H9 (cell line): ENCODE measurements at regions not wholly inside any gene's neighbourhood (a gene's known extent, or its start where the extent isn't known, plus 50 kb on each side); places are given as distances from the start of the nearest gene placed in this dataset.

ENCODE experiments used
- DNase-seq: peaks from one replicate; pipeline ENCODE4 v3.0.0-alpha.2; 2017
- H2AFZ ChIP-seq: one replicate; pipeline ENCODE4 v1.6.1; 2013; ENCODE audit warnings: mild to moderate bottlenecking, low read length, control low read depth, moderate library complexity
- H2AK5ac ChIP-seq: 2 replicates; pipeline ENCODE4 v1.6.1; 2013; ENCODE audit warnings: low read length, control low read depth, mixed read lengths; ENCODE audit not compliant: insufficient read length
- H2BK120ac ChIP-seq: one replicate; pipeline ENCODE4 v1.6.1; 2013; ENCODE audit warnings: low read depth, mild to moderate bottlenecking, low read length, control low read depth, inconsistent platforms; ENCODE audit not compliant: poor library complexity, severe bottlenecking
- H2BK12ac ChIP-seq: 2 replicates; pipeline ENCODE4 v1.6.1; 2013; ENCODE audit warnings: low read length, control low read depth, mixed read lengths, low read depth; ENCODE audit not compliant: insufficient read length
- H2BK15ac ChIP-seq: 2 replicates; pipeline ENCODE4 v1.6.1; 2013; ENCODE audit warnings: low read depth, low read length, control low read depth
- H2BK20ac ChIP-seq: one replicate; pipeline ENCODE4 v1.6.1; 2013; ENCODE audit warnings: low read depth, mild to moderate bottlenecking, low read length, control low read depth, inconsistent platforms; ENCODE audit not compliant: poor library complexity, severe bottlenecking
- H2BK5ac ChIP-seq: 2 replicates; pipeline ENCODE4 v1.6.1; 2013; ENCODE audit warnings: low read length, control low read depth, mixed read lengths; ENCODE audit not compliant: insufficient read length
- H3K14ac ChIP-seq: 2 replicates; pipeline ENCODE4 v1.6.1; 2013; ENCODE audit warnings: low read length, control low read depth; ENCODE audit not compliant: insufficient read depth
- H3K18ac ChIP-seq: 2 replicates; pipeline ENCODE4 v1.6.1; 2013; ENCODE audit warnings: low read depth, mild to moderate bottlenecking, mixed read lengths, low read length, control low read depth; ENCODE audit not compliant: insufficient read length
- H3K23ac ChIP-seq: 2 replicates; pipeline ENCODE4 v1.6.1; 2013; ENCODE audit warnings: low read length, control low read depth, mixed read lengths, low read depth; ENCODE audit not compliant: insufficient read length
- H3K23me2 ChIP-seq: 2 replicates; pipeline ENCODE4 v1.6.1; 2013; ENCODE audit warnings: low read depth, mild to moderate bottlenecking, mixed read lengths, low read length, control low read depth; ENCODE audit not compliant: insufficient read length, poor library complexity, severe bottlenecking
- H3K27ac ChIP-seq: 2 replicates; pipeline ENCODE4 v1.5.1; 2013; ENCODE audit warnings: low read length, control low read depth, mixed read lengths, low read depth; ENCODE audit not compliant: insufficient read length
- H3K27me3 ChIP-seq: 2 replicates; pipeline ENCODE4 v1.6.1; 2013; ENCODE audit warnings: low read length, control low read depth, inconsistent platforms; ENCODE audit not compliant: insufficient read depth
- H3K4ac ChIP-seq: 2 replicates; pipeline ENCODE4 v1.6.1; 2013; ENCODE audit warnings: low read depth, mild to moderate bottlenecking, control low read depth, inconsistent platforms, low read length, moderate library complexity
- H3K4me1 ChIP-seq: 2 replicates; pipeline ENCODE4 v1.6.1; 2013; ENCODE audit warnings: low read length, control low read depth, inconsistent platforms; ENCODE audit not compliant: insufficient read depth
- H3K4me2 ChIP-seq: 2 replicates; pipeline ENCODE4 v1.6.1; 2013; ENCODE audit warnings: low read length, control low read depth, mixed read lengths; ENCODE audit not compliant: insufficient read length, insufficient read depth
- H3K56ac ChIP-seq: 2 replicates; pipeline ENCODE4 v1.6.1; 2013; ENCODE audit warnings: low read depth, mild to moderate bottlenecking, mixed read lengths, low read length, control low read depth; ENCODE audit not compliant: insufficient read length
- H3K79me1 ChIP-seq: 2 replicates; pipeline ENCODE4 v1.6.1; 2013; ENCODE audit warnings: low read depth, mild to moderate bottlenecking, moderate library complexity, low read length, control low read depth, inconsistent platforms; ENCODE audit not compliant: insufficient read depth, poor library complexity, severe bottlenecking
- H3K79me2 ChIP-seq: 2 replicates; pipeline ENCODE4 v1.6.1; 2013; ENCODE audit warnings: low read length, control low read depth, inconsistent platforms; ENCODE audit not compliant: insufficient read depth
- H3K9ac ChIP-seq: 2 replicates; pipeline ENCODE4 v1.6.1; 2013; ENCODE audit warnings: low read length, control low read depth, mixed read lengths; ENCODE audit not compliant: insufficient read length; ENCODE audit errors: extremely low read depth
- H3K9me3 ChIP-seq: one replicate; pipeline ENCODE4 v1.6.1; 2013; ENCODE audit warnings: low read depth, low read length, inconsistent platforms; ENCODE audit not compliant: control insufficient read depth
- H3T11ph ChIP-seq: one replicate; pipeline ENCODE4 v1.6.1; 2013; ENCODE audit warnings: mild to moderate bottlenecking, low read length, control low read depth, inconsistent platforms
- H4K20me1 ChIP-seq: one replicate; pipeline ENCODE4 v1.6.1; 2013; ENCODE audit not compliant: control insufficient read depth, insufficient read length, insufficient read depth
- H4K5ac ChIP-seq: 2 replicates; pipeline ENCODE4 v1.6.1; 2013; ENCODE audit warnings: low read depth, mild to moderate bottlenecking, mixed read lengths, low read length, control low read depth; ENCODE audit not compliant: insufficient read length
- H4K8ac ChIP-seq: replicated peaks from 2 replicates; pipeline ENCODE4 v1.6.1; 2013; ENCODE audit warnings: low read length, control low read depth, mixed read lengths, low read depth; ENCODE audit not compliant: insufficient read length
- H4K91ac ChIP-seq: 2 replicates; pipeline ENCODE4 v1.6.1; 2013; ENCODE audit warnings: low read depth, mild to moderate bottlenecking, moderate library complexity, mixed read lengths, low read length, control low read depth; ENCODE audit not compliant: insufficient read length
- H3K27ac Mint-ChIP-seq, 3 experiments: 2 replicates in 2 of 3; 3 replicates in 1 of 3; pipeline ENCODE4 v1.8.0; 2020 to 2021; ENCODE audit warnings: mixed read lengths in 3 of 3, mild to moderate bottlenecking in 1 of 3, moderate library complexity in 1 of 3
- H3K27me3 Mint-ChIP-seq: 2 replicates; pipeline ENCODE4 v1.8.0; 2021; ENCODE audit warnings: low read depth, mild to moderate bottlenecking, moderate library complexity, mixed read lengths
- H3K36me3 Mint-ChIP-seq, 3 experiments: 2 replicates in 2 of 3; 3 replicates in 1 of 3; pipeline ENCODE4 v1.8.0; 2020 to 2021; ENCODE audit warnings: low read depth in 3 of 3, mixed read lengths in 3 of 3; ENCODE audit not compliant: insufficient read depth in 1 of 3
- H3K4me1 Mint-ChIP-seq, 2 experiments: 2 replicates each; pipeline ENCODE4 v1.8.0; 2020; ENCODE audit warnings: mixed read lengths in 2 of 2
- H3K4me3 Mint-ChIP-seq, 2 experiments: 2 replicates in 1 of 2; 3 replicates in 1 of 2; pipeline ENCODE4 v1.8.0; 2020 to 2021; ENCODE audit warnings: mild to moderate bottlenecking in 2 of 2, mixed read lengths in 2 of 2, moderate library complexity in 1 of 2
- H3K9me3 Mint-ChIP-seq, 2 experiments: 2 replicates in 1 of 2; 3 replicates in 1 of 2; pipeline ENCODE4 v1.8.0; 2020; ENCODE audit warnings: mild to moderate bottlenecking in 2 of 2, mixed read lengths in 2 of 2, moderate library complexity in 1 of 2
- TF ChIP-seq, protein P1 (sequence below): fragments of 200-600 bp; sonication (generic); conservative IDR thresholded peaks from 3 replicates; pipeline ENCODE4 v1.8.0; 2021; ENCODE audit warnings: antibody characterized with exemption, mild to moderate bottlenecking

DNA sequence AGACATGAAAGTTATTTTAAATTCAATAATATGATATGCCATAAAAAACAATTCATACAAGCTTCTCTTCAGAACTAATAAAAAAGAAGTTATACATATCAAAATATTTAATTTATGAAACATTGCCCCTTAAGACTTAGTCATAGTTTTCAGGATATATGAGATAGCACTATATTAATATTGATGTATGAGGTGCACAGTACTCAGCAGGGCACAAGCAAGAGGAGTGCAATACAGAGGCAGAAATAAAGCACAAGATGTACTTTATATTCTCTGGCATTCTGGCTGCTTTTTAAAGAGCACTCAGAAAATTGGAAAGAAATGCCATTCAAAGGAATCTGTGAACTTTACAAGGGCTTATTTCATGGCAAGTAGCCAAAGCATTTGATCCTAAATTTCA is 274.9 kb downstream of the CPXCR1 start:
- H3K18ac ChIP-seq, result no peak overlapping the region
- H4K91ac ChIP-seq, result no peak overlapping the region
- H3K23ac ChIP-seq, result no peak overlapping the region
- H2BK20ac ChIP-seq, result no peak overlapping the region
- H3K4me1 ChIP-seq, result no peaks in the 10 kb centered on the region
- no peak overlapping the region for H3K4ac ChIP-seq
- no peaks in the 10 kb centered on the region for H3K79me2 ChIP-seq
- no peak overlapping the region for H3K4me3 Mint-ChIP-seq
- no peak overlapping the region for H2BK5ac ChIP-seq
- H4K8ac ChIP-seq, result no peak overlapping the region
- no peaks in the 10 kb centered on the region for H3K4me1 Mint-ChIP-seq
- peaks cover 18 to 21% of the 10 kb centered on the region in 2 experiments; a peak in 3 of 5 replicates for H3K9me3 Mint-ChIP-seq
- TF ChIP-seq, protein P1, sequence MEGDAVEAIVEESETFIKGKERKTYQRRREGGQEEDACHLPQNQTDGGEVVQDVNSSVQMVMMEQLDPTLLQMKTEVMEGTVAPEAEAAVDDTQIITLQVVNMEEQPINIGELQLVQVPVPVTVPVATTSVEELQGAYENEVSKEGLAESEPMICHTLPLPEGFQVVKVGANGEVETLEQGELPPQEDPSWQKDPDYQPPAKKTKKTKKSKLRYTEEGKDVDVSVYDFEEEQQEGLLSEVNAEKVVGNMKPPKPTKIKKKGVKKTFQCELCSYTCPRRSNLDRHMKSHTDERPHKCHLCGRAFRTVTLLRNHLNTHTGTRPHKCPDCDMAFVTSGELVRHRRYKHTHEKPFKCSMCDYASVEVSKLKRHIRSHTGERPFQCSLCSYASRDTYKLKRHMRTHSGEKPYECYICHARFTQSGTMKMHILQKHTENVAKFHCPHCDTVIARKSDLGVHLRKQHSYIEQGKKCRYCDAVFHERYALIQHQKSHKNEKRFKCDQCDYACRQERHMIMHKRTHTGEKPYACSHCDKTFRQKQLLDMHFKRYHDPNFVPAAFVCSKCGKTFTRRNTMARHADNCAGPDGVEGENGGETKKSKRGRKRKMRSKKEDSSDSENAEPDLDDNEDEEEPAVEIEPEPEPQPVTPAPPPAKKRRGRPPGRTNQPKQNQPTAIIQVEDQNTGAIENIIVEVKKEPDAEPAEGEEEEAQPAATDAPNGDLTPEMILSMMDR, result no peak
- no peaks in the 10 kb centered on the region for H3K79me1 ChIP-seq
- no peak overlapping the region for H2AK5ac ChIP-seq
- no peaks in the 10 kb centered on the region for H3K9me3 ChIP-seq
- no peak overlapping the region for H3K27ac ChIP-seq
- H2BK15ac ChIP-seq, result no peak overlapping the region
- H3K4me2 ChIP-seq, result no peak overlapping the region
- no peaks in the 10 kb centered on the region for H3K27me3 ChIP-seq
- no peak overlapping the region for H4K5ac ChIP-seq
- H2BK12ac ChIP-seq, result no peak overlapping the region
- H3K14ac ChIP-seq, result no peak overlapping the region
- peaks cover 0 to 37% (median 6%) of the 10 kb centered on the region in 3 experiments; a peak in 6 of 7 replicates for H3K36me3 Mint-ChIP-seq
- no peak overlapping the region for H3K27ac Mint-ChIP-seq
- H3K56ac ChIP-seq, result no peak overlapping the region
- DNase-seq, result no peak
- H2BK120ac ChIP-seq, result no peak overlapping the region
- no peaks in the 10 kb centered on the region for H3K23me2 ChIP-seq
- H4K20me1 ChIP-seq, result no peaks in the 10 kb centered on the region
- H3K9ac ChIP-seq, result no peak overlapping the region
- no peak overlapping the region for H2AFZ ChIP-seq
- no peaks in the 10 kb centered on the region for H3K27me3 Mint-ChIP-seq
- no peak overlapping the region for H3T11ph ChIP-seq
